ENCODE measurements at regions not wholly inside any gene's neighbourhood (a gene's known extent, or its start where the extent isn't known, plus 50 kb on each side); places are given as distances from the start of the nearest gene placed in this dataset.

DNA sequence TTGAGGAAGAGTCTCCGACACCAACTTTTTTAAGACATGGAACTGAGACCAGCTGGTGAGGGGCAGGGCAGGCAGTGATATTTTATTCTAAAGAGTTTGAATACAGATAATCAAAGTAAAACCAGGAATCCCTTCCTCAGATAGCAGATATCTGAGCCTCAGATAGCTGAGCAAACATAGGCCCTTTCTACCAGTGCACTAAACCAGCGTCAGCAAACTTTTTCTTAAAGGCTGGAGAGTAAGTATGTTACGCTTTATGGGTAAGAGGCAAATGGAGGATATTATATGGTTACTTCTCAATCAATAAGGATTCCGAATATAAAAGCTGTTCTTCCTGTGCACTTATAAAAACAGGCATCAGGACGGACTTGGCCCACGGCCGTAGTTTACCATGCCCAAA is 73.9 kb downstream of the WNT5A start:
- DNase-seq = no peak

DNA sequence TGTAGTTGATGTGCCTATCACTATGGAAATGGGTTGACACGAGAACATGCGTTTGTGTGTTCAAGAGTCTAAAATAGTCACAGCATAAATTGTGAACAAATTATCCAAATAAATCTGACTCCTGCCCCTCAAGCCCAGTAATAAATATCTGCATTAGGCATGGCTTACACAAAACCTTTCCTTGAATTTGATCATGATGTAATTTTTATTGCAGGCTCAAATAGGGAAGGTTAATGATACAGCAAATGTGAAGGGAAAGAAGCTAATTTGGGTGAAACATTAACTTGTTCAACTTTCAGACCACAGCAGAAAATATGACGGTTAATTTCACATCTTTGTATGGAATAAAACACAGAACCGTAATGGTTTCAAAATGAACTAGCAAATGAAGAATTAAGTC is 74.6 kb downstream of the WNT5A start:
- no peak for DNase-seq

DNA sequence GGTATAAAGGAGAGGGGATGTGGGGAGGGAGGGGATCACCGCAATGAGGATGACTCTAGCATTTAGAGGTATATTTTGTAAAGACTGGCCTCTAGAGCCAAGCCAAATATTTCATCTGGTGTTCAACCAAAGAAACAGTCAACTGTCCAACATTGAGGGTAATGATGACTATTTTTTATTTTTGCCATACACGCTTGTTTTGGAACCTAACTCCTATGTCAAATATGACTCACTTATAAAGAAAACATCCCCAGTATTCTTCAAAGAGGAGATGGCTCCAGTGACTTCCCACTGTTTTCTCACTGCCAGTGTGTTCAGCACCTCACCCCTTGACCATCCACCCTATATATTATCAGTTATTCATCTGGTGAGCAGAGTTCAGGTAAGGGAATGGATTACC is 77.3 kb downstream of the WNT5A start:
- no peak for DNase-seq

DNA sequence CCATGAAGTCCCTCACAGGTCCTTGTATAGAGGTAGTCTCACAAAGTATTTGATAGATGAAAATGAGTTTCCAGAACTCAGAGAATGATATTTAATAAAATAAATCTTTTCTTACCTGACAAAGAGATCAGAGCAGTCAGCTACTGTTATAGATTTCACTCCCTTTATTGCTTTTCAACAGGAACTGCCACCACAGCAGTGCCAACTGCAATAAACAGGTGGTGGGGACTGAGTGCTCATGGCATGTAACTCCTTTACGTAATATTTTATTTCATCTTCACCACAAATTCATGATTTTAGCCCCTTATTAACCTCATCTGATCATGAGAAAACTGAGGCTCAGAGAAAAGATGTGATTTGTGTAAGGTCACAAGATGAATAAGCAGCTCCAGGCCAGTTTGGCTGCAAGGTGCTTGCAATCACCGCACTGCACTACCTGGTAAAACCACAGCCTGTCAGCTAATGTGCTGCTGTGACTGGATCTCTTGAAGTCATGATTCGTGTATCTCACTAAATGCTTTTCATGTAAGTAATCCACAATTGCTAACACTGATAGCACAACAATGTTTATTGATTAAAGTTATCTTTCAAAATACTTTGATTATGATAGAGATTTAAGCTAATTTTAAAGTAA is 78.8 kb downstream of the WNT5A start:
- no peak for DNase-seq

DNA sequence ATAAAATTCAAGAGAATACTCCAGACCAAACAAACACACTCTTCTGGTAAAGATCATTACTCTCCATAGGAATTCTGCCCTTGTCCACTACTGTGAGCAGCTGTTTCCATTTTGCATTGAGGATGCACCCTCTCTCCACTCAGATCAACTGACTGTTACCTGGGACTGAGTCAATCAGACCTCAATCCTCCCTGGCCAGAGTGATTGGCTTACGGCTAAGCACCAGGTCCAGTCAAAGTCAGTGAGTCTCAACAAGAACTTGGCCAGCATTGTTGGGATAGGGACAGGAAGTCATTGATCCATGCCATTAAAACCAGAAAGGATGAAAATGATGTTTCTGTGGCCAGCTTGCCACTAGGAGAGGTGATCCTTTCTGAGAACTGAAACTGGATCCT is 79.7 kb downstream of the WNT5A start:
- no peak for DNase-seq

DNA sequence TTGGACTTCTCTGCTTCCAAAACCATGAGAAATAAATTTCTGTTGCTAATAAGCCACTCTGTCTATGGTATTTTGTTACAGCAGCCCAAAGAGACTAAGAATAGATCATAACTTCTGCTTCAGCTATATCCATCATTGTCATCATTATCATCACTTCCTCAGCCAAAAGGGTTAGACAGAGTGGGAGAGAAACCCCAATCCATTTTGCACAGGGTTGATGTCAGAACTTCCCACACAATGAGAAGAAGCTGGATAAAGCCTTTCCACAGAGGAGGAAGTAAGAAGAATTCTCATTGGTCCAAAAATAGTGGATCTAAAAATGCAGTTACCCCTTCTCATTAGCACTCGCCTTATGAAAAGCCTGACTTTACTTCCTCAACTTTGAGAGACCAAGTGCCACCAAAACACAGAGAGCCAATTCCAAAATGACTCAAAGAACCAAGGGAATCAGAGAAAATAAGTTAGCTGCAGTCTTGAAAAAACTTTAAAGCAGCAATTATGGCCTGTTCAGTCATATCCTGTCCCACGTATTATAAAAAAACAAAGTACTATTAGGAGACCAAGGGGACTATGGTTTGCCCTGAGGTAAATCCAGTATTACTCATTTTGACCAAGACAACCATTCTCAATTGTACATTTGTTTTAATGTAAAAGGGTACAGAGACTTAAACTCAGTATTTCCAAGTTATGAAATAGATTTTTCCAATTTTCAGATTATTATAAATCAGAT is 80.2 kb downstream of the WNT5A start:
- no peak for DNase-seq

DNA sequence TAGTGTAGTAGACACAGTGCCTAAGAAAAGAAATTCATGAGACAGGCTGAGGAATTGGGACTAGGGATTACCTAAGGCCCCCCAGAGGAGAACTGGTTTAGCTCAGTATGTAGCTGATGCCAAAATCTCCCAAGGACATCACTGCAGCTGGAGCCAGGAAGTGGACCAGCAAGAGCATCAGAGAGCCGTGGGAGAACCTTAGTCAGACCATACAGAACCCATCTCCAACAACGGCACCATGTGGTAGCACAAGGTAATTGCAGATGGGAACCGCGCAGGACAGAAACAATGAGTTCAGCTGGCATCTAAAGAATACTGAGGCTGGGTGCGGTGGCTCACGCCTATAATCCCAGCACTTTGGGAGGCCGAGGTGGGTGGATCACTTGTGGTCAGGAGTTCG is 81.7 kb downstream of the WNT5A start:
- no peak for DNase-seq

DNA sequence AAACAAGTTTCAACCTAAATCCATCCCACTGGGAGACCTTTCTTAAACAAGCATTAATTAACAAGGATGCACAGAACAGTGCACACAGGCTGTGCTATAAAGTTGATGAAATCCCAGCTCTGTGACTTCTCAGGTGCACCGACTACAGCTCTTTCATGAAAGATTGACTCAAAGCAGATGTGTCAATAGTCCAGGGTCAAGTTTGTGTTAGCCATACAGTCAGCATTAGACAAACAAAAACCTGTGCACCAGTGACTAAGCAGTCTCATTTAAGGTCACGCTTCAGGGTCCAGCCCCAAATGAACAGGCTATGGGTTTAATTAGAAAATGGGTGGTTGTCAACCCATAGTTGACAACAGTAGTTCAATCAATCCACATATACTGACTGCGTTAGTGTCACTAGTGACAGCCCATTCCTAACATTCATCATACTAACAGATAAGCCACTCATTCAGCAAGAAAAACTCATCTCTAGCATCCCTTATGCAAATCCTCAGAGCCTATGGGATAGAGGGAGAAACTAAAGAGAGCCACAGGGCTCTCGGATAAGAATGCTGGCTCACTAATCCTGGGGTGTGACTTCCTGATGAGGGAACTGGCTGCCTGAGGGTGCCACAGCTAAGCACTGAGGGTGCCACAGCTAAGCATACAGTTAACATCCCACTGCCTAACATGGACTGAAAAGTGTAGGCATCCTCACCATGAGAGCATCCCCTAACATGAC is 84.1 kb downstream of the WNT5A start:
- no peak for DNase-seq

DNA sequence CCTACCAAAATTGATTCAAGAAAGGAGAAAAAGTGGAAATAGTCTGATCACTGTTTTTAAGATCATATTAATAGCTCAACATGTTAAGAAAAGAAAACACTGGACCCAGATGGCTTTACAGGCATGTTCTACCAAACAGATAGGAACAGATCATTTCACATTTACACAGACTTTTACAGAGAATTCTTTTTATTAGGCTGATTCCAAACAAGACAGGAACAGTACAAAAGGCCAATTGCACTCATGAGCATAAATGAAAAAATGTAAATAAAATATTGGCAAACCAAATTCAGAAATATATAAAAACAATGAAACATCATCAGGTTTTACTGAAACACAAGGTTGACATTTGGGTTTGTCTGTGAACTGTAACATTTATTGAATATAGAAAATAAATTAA is 106.5 kb downstream of the WNT5A start:
- DNase-seq = no peak

DNA sequence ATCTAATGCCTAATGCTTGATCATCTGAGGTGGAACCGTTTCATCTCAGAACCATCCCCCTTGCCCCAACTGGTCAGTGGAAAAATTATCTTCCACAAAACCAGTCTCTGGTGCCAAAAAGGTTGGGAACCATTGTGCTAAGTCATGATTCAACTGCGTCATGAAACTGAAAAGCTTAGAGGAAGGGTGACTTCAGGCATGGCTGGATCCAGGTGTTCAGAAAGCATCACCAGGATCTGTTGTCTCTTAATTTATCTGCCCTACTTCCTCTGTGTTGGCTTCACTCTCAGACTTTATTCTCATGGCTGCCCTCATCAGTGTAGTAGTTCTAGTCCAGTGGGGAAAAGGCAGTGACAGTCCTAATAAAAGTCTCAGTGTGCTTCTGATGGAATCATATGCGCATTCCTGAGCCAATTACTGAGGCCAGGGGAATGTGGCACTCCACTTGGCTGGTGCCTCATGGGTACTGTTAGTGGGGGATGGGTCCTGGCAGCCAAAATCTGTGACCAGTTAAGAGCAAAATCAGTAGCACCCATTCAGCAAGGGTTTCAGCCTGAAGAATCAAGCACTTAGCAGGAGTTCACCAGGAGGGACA is 110.3 kb downstream of the WNT5A start:
- no peak for DNase-seq

DNA sequence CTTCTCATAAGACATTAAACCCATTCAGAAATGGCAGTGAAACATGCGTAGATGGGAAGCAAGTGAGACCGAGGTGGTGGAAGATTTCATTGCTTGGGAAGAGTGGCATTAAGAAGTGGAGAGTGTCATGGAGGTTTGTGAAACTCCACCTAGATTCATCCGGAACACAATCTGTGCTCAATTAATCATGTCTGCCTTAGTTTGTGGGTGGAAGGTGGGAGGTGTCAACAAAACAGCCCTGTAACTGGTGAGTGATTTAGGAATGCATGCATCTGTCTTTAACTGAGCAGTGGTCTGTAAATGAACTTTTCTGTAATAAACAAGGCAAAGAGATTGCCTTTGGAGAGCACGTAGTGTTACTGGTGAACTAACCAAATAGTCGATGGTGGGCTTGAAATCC is 113.7 kb downstream of the WNT5A start:
- no peak for DNase-seq

DNA sequence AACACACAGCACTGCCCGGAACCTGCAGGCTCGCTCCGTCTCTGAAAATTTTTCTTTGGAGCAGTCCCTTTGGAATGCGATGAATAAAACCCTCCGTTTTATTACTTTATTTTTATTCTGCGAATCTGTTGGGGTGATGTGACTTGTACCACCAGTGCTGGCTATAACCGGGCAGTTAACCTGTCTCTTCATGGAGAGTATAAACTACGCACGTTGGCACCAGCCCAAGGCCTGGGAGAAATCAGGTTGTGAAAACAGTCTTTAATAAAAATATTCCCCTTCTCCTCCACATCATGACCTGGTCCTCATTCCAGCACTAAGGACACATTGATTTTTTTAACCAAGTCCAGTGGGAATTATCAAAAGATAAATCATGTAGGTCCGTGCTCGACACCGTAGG is 116.8 kb downstream of the WNT5A start:
- DNase-seq = no peak

DNA sequence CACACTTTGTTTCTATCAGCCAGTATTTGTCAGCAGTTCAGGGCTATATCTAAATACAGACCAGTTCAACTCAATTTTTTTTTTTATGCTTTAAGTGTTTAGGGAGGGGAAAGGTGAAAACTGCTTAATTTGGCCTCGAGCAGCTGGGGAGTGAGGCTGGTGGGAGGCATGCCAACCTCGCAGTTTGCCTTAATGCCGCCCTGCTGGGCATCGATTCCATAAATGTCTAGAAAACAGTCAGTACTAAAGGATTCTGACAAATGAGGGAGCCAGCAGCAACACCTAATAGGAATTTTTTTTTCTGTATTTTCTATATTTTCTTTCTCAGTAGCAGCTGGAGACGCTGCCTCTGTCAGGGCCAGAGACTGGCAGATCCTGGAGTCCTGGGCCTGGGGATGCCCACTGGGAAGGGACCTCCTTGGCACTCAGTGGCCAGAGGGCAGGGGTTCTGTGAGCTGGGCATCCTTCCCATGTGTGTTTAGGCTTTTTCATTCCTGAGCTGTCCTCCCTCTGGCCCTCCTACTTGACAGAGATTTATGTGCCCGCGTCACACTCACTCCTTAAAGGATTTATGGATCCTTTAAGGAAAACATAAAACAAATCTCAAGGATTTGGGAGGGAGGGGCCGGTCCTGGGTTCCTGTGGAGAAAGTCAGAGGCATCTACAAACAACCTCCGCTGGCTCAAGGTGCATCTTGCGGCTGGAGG is 117.8 kb downstream of the WNT5A start:
- DNase-seq = no peak

DNA sequence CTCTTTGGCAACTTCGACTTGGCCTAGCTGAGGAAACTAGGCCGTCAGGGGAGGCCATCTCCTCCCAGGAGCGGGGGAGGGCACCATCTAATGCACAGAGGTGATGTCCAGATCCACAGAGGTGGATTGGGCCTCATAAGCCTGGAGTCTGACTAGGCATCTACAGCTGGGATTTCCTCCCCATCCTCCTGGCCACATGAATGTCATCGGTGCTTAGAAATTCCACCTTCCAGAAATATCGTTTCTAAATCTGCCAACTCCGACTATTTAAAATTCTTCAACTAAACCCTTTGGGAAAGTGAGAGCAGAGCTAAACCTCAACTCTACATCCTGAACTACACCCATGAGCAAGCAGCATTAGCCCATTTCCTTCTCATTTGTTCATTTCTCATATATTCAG is 118.7 kb downstream of the WNT5A start:
- no peak for DNase-seq

DNA sequence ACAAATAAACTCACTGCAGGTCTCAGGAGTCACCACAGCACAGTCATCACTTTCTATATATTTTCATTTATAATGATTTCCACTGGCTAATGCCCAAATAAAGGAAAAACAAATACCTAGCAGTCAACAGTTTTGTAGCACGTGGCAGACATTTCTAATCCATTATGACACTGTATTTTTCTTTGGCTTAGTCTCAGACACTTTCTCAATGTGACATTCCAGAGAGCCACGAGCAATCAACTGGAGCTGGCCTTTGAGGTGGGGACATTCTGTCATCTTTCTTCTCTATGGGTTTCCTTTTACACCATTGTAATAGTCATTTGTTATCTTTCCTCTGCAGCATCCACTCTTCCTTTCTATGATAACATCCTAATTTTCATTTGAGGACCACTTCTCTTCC is 119.7 kb downstream of the WNT5A start:
- DNase-seq = no peak

DNA sequence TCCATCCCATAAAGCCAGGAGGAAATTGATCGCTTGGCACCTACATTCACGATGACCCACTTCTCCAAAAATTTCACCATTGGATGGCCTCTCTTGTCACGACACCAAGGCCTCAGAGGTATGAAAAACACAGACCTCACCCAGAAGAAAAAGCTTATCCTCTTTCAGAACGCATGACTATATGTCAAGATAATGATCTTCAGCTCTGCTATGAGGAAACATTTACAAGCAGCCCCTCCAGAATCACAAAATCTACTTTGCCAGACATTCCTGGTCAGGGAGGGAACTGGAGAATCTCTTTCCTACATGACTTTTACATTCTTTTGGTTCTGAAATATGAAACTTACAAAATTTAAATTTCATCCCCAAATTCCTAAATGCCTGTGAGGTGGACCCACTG is 122.7 kb downstream of the WNT5A start:
- no peak for DNase-seq

DNA sequence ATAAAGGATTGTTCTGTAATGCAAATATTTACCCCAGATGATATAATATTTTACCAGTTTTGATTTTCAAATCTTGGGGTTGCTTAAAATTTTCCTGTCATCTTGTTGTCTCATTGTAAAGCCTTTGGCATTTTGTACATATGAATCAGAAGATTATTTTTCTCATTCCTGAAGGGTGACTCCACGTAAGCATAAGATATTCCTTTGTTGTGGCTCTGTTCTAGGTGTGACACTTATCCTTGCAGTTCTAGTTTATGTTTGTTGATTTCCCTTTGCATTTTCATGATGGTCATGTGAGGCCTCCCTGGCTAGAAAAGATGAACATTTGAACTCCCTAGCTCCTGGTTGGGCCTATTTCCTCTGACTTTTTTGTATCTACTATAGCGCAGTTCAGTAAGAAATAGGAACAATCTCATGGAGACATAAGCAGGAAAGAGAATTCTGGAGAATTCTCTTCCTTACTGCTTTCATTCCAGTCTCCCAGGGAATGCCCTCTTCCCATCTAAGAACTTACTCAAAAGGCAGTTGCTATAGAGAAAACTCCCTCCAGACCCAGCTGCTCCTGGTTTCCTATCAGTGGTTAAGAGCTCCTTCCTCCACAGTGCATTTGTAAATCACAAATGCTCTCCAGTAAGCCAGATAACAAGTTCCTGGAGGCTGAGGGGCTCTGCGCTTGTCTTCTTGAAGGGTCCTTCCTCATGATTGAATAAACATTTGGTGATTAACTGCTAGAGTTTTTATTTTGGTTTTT is 124.7 kb downstream of the WNT5A start:
- DNase-seq = no peak

DNA sequence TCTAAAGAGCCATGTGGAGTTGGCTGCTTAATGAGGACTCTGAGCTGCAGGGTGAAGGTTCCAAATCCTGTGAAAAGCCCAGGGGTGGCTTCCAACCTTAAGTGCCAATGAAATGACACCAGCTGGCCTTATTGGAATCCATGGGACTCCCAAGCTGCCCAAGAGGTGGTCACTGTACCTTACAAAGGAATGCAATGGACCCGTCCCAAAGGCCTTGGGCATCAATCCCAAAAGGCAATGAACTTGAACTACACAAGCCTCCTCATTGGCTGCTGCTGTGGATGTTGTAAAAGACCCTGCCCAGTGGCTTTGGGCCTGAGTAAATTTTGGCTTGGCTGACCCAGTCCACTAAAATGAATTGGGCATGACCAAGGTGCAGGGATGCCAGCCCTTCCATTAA is 129.3 kb downstream of the WNT5A start:
- DNase-seq = no peak

DNA sequence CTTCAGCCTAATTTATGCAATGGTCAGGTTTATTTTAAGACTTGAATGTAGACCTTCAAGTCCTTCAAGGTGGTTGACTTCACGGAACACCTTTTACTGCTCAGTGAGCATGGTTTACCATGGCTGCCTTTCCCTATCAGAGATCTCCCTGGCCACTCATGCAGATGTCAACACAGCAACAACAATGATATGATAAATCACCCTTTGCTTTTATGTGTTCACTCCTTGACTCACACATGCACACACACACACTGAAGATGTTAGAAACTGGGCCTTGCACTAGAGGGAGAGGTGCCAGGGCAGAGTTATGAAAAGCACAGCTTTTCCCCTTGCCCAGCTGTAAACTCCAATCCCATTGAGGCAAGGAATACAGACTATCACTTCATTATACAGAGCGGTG is 134.4 kb downstream of the WNT5A start:
- no peak for DNase-seq

DNA sequence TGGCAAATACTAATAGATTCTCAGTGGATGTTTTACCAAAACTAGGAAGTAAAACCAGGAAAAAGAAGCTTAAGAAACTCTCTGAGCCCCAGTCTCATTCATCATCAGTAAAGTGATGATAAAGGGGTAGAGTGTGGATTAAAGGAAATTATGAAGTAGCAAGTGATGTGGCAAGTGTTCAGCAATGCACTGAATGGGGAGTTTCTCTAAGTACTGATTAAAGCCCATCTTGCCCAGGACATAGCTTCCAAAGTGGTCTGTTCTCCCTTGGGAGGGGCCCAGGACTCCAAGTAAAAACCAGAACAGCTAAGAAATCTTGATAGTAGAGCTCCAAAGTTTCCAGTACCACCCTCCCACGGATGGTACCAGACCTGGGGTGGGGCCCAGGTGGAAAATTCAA is 137.3 kb downstream of the WNT5A start:
- DNase-seq = no peak

DNA sequence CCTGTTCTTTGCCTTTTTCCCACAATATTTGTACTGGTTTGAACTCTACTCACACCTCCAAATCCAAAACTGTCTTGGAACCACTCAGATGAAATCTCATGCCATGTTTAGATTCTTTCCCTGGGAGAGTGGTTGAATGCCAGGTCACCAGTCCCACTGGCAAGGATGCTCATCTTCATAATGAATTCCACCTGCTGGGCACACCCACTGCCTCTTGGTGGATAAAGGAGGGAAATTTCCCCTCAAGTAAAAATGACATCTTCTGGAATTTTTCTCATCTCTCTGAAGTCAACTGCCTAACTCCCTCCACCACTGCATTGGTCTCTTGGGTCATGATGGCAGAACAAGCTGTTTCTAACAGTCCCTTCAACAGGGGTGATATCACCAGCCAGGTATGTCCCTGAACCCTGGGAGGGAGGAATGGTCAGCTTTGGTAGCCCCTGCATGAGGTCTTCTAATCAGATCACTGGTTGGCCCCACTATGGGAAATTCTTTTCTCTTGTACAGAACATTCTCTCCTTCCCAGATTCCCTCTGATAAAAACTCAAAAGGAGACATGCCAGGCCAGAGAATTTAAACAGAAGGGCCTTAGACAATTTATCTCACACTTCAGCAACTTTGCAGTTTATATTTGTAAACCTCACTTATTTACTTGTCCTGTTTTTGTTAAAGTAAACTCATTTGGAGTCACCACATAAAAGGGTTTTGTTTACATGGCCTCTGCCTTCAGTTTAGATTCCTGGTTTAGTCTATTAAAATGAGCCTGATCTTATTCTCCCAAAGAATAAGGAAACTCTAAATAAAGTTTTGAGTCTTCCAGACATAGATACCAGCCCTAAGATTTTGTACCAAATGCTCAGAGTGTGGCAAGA is 143.4 kb downstream of the WNT5A start:
- DNase-seq = no peak

All from left hindlimb (tissue), 1 donor.